Neural progenitor cell (in vitro differentiated cells): ENCODE measurements at regions not wholly inside any gene's neighbourhood (a gene's known extent, or its start where the extent isn't known, plus 50 kb on each side); places are given as distances from the start of the nearest gene placed in this dataset.

Experiments
- DNase-seq: peaks from one replicate; pipeline ENCODE4 v3.0.0-alpha.2; 2016; ENCODE audit warnings: low spot score
- H2AFZ ChIP-seq: fragments of 200-600 bp; sonication (generic); replicated peaks from 2 replicates; pipeline ENCODE4 v1.6.1; 2016; ENCODE audit warnings: antibody characterized with exemption
- H3F3A ChIP-seq: fragments of 200-600 bp; sonication (generic); 2 replicates; pipeline ENCODE4 v1.6.1; 2016; ENCODE audit warnings: antibody characterized with exemption, low read depth
- H3K27ac ChIP-seq: fragments of 200-600 bp; sonication (generic); 2 replicates; pipeline ENCODE4 v1.5.1; 2016; ENCODE audit warnings: mild to moderate bottlenecking
- H3K27me3 ChIP-seq: fragments of 200-600 bp; sonication (generic); 2 replicates; pipeline ENCODE4 v1.6.1; 2016; ENCODE audit warnings: mild to moderate bottlenecking, moderate library complexity
- H3K36me3 ChIP-seq: fragments of 200-600 bp; sonication (generic); 2 replicates; pipeline ENCODE4 v1.5.1; 2016
- H3K4me1 ChIP-seq: fragments of 200-600 bp; sonication (generic); 2 replicates; pipeline ENCODE4 v1.6.1; 2016; ENCODE audit warnings: mixed run types
- H3K4me2 ChIP-seq: fragments of 200-600 bp; sonication (generic); 2 replicates; pipeline ENCODE4 v1.6.1; 2016
- H3K4me3 ChIP-seq: fragments of 200-600 bp; sonication (generic); 2 replicates; pipeline ENCODE4 v1.5.1; 2016
- H3K79me2 ChIP-seq: fragments of 200-600 bp; sonication (generic); 2 replicates; pipeline ENCODE4 v1.6.1; 2016; ENCODE audit warnings: low read depth
- H3K9ac ChIP-seq: fragments of 200-600 bp; sonication (generic); 2 replicates; pipeline ENCODE4 v1.6.1; 2016
- H3K9me3 ChIP-seq: fragments of 200-600 bp; sonication (generic); 2 replicates; pipeline ENCODE4 v1.5.1; 2016; ENCODE audit warnings: low read depth
- H4K20me1 ChIP-seq: fragments of 200-600 bp; sonication (generic); 2 replicates; pipeline ENCODE4 v1.6.1; 2016; ENCODE audit warnings: low read depth
- H3K27ac Mint-ChIP-seq: 3 replicates; pipeline ENCODE4 v1.8.0; 2021; ENCODE audit warnings: mixed read lengths
- H3K27me3 Mint-ChIP-seq: 2 replicates; pipeline ENCODE4 v1.8.0; 2022; ENCODE audit warnings: low read depth, mild to moderate bottlenecking, inconsistent platforms, moderate library complexity, mixed read lengths; ENCODE audit not compliant: insufficient read depth
- H3K36me3 Mint-ChIP-seq: 3 replicates; pipeline ENCODE4 v1.8.0; 2021; ENCODE audit warnings: mixed read lengths
- H3K4me1 Mint-ChIP-seq: 3 replicates; pipeline ENCODE4 v1.8.0; 2021; ENCODE audit warnings: mixed read lengths
- H3K4me3 Mint-ChIP-seq: 3 replicates; pipeline ENCODE4 v1.8.0; 2021; ENCODE audit warnings: mild to moderate bottlenecking, moderate library complexity, mixed read lengths
- H3K9me3 Mint-ChIP-seq: 3 replicates; pipeline ENCODE4 v1.8.0; 2020; ENCODE audit warnings: mixed read lengths
- EZH2 ChIP-seq: fragments of 200-600 bp; sonication (generic); IDR thresholded peaks from 2 replicates; pipeline ENCODE4 v1.6.1; 2017; ENCODE audit warnings: antibody characterized with exemption, mild to moderate bottlenecking, moderate library complexity
- EZH2phosphoT487 ChIP-seq: fragments of 200-600 bp; sonication (generic); IDR thresholded peaks from 2 replicates; pipeline ENCODE4 v1.6.1; 2017; ENCODE audit warnings: antibody characterized with exemption
- TF ChIP-seq, protein P1 (sequence below): fragments of 200-600 bp; sonication (generic); IDR thresholded peaks from 2 replicates; pipeline ENCODE4 v1.5.1; 2017; ENCODE audit warnings: antibody characterized with exemption, mild to moderate bottlenecking

DNA sequence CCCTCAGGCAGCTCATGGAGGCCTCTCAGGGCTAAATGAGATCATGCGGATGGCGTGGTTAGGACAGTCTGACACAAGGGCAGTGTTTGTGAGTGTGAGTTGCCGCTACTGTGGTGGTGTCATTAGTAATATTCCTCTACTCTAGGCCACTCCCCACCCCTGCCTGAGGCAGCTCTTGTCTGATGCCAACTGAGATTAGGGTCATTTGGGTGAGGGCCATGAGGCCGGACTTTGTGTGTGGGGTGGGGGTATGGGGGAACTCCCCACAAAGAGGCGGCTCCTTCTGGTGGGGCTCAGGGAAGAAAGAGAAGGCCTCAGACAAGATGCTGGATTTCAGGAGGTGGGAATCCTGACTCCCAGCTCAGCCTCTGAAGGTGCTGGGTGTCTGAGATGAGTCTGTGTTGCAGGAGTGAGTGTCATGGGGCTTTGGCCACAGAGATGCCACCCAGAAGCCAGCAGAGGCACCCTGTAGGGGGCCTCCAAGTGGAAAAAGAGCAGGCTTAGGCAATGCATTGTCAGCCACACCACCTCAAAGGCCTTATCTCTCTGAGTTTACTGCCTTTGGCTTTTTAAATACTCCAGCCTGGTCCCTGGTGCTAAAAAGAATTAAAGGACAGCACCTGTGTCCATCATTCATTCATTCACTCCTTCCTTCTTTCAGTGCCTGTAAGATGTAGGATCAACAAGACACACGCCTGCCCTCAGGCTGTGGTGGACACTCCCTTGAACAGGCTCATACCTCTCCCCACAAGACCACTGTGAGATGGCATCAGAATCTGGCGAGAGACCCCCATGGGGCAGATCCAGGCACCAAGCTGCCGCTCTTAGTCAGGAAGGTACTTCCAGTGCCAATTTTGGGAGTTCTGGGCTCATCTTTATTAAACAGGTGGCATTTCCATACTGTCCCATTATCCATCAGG is 175.2 kb downstream of the MRPL14 start:
- H3K27me3 ChIP-seq, result no peaks in the 10 kb centered on the region
- no peaks in the 10 kb centered on the region for H3K9me3 ChIP-seq
- TF ChIP-seq, protein P1, sequence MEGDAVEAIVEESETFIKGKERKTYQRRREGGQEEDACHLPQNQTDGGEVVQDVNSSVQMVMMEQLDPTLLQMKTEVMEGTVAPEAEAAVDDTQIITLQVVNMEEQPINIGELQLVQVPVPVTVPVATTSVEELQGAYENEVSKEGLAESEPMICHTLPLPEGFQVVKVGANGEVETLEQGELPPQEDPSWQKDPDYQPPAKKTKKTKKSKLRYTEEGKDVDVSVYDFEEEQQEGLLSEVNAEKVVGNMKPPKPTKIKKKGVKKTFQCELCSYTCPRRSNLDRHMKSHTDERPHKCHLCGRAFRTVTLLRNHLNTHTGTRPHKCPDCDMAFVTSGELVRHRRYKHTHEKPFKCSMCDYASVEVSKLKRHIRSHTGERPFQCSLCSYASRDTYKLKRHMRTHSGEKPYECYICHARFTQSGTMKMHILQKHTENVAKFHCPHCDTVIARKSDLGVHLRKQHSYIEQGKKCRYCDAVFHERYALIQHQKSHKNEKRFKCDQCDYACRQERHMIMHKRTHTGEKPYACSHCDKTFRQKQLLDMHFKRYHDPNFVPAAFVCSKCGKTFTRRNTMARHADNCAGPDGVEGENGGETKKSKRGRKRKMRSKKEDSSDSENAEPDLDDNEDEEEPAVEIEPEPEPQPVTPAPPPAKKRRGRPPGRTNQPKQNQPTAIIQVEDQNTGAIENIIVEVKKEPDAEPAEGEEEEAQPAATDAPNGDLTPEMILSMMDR, result no peak
- no peak for TF ChIP-seq EZH2
- TF ChIP-seq EZH2phosphoT487, result no peak
- H3K27ac ChIP-seq, result no peak overlapping the region
- no peak overlapping the region for H3K9ac ChIP-seq
- peak overlapping the region; percentile 72 for H3K27ac Mint-ChIP-seq
- H3K4me3 ChIP-seq, result no peak overlapping the region
- H3K9me3 Mint-ChIP-seq, result peaks cover 11% of the 10 kb centered on the region
- H3K36me3 Mint-ChIP-seq, result peaks cover 2% of the 10 kb centered on the region
- no peaks in the 10 kb centered on the region for H3K79me2 ChIP-seq
- no peak overlapping the region for H3K4me2 ChIP-seq
- no peaks in the 10 kb centered on the region for H4K20me1 ChIP-seq
- H3K4me3 Mint-ChIP-seq, result no peak overlapping the region
- H3K4me1 Mint-ChIP-seq, result peaks cover 15% of the 10 kb centered on the region
- no peaks in the 10 kb centered on the region for H3K36me3 ChIP-seq
- H3K4me1 ChIP-seq, result peaks cover 10% of the 10 kb centered on the region
- H3K27me3 Mint-ChIP-seq, result no peaks in the 10 kb centered on the region
- H3F3A ChIP-seq, result no peaks in the 10 kb centered on the region
- no peak overlapping the region for H2AFZ ChIP-seq
- no peak for DNase-seq

DNA sequence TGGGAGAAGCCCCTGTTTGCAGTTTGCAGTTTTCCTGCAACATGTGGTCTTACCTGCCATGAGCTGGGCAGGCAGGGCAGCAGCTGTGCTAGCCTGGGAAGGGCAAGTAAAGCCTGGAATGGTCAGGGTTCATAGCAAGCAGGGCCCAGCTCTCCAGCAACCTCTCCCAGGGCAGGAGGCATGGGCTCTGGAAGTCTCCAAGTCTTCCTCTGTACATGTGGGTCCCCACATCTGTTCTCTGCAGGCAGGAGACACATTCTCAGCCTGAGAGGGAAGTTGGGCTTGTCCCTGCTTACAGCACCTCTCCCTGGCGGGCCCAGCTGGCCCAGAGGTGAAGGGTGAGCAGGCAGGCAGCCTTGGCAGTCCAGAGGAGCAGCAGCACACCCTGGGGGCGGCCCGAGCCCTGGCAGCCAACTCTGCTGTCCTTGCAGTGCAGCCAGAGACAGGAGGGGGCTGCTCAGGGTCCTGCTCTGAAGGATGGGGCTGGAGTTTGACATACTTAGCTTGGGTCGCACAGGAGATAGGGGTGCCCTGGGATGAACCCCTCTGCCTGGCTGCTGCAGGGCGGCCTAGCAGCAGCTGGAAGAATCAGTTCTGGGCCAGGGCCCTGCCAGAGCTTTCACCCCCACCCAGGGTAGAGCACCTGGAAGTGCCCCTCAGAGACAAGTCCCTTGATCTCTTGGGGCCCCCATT is 176.0 kb downstream of the MRPL14 start:
- no peak for TF ChIP-seq EZH2phosphoT487
- TF ChIP-seq, protein P1, result peak; percentile 75
- DNase-seq, result peak; percentile 86
- Histone ChIP-seq H3K36me3 (no peaks in the 10 kb centered on the region), H3K9me3 (no peaks in the 10 kb centered on the region), H3F3A (no peaks in the 10 kb centered on the region), H3K4me2 (no peak overlapping the region), H4K20me1 (no peaks in the 10 kb centered on the region), H3K27me3 (no peaks in the 10 kb centered on the region), H3K9ac (no peak overlapping the region), H3K79me2 (no peaks in the 10 kb centered on the region), H3K4me3 (no peak overlapping the region), H3K27ac (no peak overlapping the region), H2AFZ (no peak overlapping the region), H3K4me1 (peaks cover 10% of the 10 kb centered on the region)
- Mint-ChIP-seq H3K27ac (peak overlapping the region; percentile 72), H3K36me3 (peaks cover under 1% of the 10 kb centered on the region), H3K9me3 (peaks cover 5% of the 10 kb centered on the region), H3K4me1 (peaks cover 15% of the 10 kb centered on the region), H3K27me3 (no peaks in the 10 kb centered on the region), H3K4me3 (no peak overlapping the region)

DNA sequence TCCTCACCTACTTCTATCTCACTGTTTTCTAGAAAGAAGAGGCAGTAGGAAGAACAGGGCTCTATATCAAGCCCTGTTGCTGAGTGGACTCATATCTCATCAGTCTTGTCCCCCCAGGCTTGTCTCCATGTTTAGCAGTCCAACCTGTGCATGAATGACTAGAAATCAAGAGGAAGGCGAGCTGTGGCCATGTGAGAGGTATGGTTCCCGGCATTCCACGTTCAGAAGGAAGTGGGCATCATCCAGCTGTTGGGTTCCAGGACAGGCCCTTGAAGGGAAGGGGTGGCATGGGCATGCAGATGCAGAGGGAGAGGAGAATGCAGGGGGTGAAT is 176.6 kb downstream of the MRPL14 start:
- Histone ChIP-seq H3F3A (no peaks in the 10 kb centered on the region), H3K9ac (no peak overlapping the region), H3K4me1 (peaks cover 10% of the 10 kb centered on the region), H2AFZ (no peak overlapping the region), H3K27ac (no peak overlapping the region), H3K27me3 (no peaks in the 10 kb centered on the region), H3K4me2 (no peak overlapping the region), H4K20me1 (no peaks in the 10 kb centered on the region), H3K4me3 (no peak overlapping the region), H3K36me3 (no peaks in the 10 kb centered on the region), H3K9me3 (no peaks in the 10 kb centered on the region), H3K79me2 (no peaks in the 10 kb centered on the region)
- no peaks in the 10 kb centered on the region for H3K36me3 Mint-ChIP-seq
- DNase-seq, result no peak
- peaks cover 15% of the 10 kb centered on the region for H3K4me1 Mint-ChIP-seq
- peaks cover 7% of the 10 kb centered on the region for H3K9me3 Mint-ChIP-seq
- H3K27me3 Mint-ChIP-seq, result no peaks in the 10 kb centered on the region
- H3K4me3 Mint-ChIP-seq, result no peak overlapping the region
- TF ChIP-seq, protein P1, result no peak
- no peak for TF ChIP-seq EZH2phosphoT487
- no peak for TF ChIP-seq EZH2
- H3K27ac Mint-ChIP-seq, result peak overlapping the region; percentile 64
